ENCODE measurements at regions not wholly inside any gene's neighbourhood (a gene's known extent, or its start where the extent isn't known, plus 50 kb on each side); places are given as distances from the start of the nearest gene placed in this dataset.
"Not testable (repeated sequence)": the region's sequence is repeated elsewhere in the genome, so short reads cannot be mapped to it uniquely, and the experiment has no call there.

DNA sequence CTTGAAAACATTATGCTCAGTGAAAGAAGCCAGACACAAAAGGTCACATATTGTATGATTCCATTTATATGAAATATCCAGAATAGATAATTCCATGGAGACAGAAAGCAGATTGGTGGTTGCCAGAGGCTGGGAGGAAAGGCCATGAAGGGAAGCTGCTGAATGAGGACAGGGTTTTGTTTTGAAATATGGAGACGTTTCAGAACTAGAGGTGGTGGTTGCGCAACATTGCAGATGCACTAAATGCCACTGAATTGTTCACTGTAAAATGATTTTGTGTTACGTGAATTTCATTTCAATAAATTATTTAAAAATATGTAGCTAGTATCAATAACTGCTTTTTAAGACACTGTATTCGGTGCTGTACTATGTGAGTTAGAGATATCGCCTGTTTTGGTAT is 101.7 kb upstream of the ZNF236 start:
- DNase-seq = no peak

DNA sequence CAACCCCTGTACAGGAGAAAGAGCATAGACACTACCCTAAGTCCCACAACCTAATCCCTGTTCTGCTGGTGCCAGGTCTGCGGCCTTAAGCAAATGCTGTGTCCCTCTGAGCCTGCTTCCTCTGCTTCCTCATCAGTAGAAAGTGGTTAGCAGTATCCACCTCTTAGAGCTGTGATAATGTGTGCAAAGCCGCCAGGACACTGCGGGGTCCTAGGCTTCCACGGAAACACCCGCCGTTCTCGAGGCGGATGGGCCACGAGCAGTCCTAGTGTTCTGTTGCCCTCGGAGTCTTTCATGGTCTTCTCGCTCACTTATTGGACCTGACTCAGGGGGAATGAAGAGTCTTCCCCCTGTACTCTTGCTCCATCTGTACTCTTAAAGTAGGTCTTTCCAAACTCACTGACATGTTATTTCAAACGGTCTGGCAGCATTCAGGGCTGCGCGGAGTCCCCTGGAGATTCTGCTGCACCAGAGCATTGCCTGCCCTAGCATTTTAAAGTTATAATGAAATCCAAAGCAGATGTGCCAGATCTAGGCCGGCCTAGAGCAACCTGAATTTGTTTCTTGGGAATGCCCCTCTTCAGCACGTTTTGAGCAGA is 107.2 kb upstream of the ZNF236 start:
- DNase-seq = peak in 1 of 3 donors; percentile 61

DNA sequence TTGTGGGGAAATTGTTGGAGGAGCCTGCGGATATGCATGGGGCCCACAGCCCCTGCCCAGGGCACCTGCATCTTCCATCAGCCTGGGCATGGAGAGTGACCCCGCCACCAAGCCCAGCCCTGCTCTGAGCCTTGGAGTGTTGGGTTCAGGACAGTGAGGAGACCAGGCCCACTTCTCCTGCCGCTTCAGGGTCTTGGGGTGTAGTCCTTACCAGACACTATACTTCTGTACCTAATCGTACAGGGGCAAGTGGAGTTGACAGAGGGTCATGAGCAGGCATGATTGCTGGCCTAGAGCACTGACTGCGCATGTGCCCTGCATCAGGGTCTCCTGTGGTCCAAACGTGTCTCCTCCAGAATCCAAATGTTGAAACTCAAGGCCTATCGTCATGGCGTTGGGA is 108.9 kb upstream of the ZNF236 start:
- DNase-seq = no peak

DNA sequence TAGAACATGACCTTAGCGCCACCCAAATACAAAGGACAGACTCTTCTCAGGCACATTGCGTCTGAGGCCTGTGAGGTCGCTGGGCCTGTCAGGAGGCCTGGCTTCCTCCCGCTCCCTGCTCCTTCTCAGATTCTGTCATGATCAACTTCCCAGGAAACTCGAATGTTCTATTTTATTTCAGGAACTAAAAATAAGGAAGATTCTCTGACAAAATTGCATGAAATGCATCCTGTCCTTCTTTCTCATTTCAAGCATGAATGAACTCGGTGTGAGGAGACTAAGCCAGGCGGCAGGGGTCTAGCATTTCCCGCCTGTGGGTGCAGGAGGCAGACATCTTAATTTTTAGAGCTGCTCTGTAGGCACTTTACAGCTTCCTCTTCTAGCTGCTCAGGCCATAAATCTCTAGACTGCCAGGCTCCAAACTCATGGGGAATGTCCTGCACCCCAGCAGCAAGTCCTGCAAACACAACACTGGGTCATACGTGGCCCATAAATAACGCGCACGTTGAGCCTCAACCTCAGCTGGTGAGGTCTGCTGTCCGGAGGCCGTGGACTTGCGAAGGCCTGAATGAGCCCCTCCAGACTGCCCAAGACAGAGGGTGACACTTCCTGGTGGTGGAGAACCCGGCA is 109.7 kb upstream of the ZNF236 start:
- no peak for DNase-seq

DNA sequence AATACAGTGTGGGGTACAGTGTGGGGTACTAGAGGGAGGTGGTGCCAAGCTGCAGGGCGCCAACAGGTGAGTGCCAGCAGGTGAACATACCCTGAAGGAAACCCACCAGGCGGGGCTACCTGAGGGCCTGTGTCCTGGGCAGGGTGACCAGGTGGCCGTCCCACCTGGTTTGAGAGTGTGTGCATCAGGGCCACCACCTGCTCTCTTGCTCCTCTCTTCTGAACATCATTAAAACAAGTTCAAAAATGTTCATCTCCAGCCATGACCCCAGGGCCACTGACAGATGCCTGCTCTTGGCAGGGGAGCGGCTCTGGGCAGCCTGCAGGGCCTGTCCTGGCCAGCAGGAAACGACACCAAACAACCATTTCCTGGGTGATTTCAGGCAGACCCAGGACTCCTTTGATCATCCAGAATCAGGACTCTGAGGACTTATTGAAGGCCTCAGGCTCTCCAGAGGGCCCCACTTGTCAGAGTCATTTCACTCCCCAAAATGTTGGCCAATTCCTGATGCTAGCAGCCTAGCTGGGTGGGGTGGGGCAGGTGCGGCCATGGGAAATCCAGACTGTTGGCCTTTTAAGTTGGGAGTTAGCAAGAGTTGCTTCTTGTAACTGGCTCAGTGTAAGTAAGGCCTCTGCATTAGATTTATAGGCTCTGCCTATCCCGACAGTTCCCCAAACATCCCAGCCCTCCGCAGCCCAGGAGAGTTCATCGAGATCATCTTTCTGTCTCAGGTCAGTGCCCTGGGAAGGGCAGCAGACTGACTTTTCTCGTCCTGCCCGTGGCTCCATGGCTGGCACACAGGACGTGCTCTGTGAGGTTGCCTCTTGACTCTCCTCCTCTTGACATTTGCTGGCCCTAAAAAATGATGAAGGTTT is 111.5 kb upstream of the ZNF236 start:
- no peak for DNase-seq

DNA sequence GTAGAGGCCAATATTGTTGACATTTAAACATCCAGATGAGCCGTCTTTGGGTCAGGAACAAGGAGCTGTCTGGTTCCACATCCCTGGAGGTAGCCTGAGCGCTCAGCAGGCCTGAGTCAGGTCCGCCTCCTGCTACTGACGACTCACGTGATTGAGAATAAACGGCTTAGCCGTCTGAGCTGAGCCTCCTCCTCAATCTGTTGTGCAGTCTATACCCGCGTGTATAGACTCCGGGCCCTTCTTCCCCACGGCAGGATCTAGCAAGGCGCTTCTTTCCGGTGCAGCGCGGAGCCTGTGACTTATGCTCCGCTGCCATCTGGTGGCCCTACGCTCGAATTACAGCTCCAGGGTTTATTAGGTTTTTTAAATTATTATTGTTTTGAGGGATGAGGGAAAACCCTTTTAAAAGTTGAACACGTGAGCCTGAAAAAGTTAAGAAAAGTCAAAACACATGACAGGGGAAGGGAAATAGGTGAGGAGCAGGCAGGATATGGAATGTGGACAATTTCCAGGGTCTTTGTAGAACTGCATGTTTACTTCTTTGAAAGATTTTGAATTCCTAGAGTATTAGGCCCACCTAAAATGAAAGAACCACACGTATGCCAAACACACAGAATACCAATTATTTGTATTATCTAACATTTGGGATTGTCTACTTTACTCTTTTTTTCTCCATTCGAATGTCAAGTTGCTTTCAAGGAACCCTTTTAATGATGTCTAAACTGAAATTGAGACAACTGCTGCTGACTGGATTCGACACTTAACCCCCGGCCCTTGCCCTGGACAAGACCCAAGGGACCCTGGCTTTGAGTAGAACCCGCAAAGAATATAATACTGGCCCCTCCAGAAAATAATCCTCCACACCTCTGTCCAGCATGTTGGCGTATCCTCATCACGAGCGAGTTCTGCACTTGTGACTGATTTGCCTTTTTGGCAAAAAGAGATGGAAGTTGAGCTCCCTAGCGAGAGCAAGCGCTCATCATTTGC is 112.4 kb upstream of the ZNF236 start:
- DNase-seq = peak; percentile 60 to 91 (median 82)

DNA sequence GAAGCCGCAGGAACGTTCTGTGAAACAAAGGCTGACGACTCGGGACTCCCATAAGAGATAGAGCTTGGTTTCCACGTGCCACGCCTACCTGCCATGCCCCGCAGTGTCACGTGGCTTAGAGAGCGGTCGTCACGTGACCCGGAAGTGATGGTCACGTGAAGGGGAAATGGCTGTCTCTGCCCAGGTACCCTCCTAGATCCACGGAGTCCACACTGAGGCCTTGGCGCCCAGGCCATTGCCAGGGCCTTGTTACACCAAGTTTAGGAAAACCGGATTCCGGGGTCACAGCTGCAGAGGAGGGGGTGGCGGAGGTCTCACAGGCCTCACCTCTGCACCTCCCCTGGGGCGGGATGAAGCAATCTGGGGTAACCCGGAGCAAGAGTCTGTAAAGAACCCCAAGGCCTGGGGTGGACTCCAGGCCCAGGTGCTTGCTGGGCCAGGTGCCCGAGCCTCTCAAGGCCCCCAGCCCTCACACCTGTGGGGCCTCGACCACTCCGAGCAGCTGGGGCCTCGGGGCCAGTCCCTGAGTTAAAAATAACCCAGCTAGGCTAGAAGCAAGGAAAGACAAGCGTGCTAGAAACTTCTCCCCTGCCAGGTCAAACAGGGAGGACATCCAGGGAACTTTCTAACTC is 113.5 kb upstream of the ZNF236 start:
- no peak for DNase-seq

DNA sequence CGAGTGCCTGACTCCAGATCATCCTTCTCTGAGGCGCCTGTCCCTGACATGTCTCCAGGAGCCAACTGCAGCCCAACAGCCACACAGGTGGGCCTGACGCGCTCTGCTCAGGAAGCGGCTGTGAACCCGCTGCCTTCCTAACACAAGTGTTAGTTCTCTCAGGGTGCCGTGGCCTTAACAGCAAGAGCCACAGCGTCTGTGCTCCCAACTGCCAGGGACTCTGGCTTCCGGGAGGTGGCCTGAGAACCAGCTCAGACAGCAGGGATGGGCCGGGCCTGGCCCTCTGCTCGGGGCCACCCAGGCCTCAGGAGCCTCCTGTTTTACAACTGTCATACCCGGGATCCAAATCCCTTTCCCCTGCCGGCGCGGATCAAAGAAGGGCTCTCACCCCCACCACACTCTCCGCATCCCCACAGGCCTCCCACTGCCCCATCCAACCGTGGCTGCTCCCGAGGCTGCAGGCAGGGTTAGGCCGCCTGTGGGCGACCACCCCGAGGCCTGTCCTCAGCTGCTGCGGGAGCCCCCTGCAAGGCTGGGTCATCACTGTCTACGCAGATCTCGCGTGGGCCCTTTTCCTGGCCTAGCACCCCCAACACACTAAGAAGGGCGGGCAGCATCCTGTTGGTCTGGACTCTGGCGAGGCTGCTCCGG is 114.2 kb upstream of the ZNF236 start:
- DNase-seq = no peak

DNA sequence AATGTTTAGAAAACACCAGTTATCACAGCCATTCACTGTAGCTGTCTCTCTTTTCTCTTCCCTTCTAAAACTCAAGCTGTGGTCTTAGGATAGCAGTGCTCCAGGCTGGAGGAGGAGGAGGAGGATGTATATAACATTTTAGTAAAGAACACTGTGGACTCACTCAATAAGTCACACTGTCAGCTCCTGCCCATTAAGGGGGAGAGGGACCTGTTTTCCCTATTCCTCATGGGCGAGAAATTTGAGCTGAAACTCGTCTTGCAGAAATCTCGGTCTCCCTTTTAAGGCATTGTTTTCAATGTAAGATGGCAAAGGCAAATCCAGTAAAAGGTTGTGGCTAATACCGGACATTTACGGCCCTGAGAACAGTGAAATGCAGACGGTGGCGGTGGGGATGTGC is 114.8 kb upstream of the ZNF236 start:
- no peak for DNase-seq

DNA sequence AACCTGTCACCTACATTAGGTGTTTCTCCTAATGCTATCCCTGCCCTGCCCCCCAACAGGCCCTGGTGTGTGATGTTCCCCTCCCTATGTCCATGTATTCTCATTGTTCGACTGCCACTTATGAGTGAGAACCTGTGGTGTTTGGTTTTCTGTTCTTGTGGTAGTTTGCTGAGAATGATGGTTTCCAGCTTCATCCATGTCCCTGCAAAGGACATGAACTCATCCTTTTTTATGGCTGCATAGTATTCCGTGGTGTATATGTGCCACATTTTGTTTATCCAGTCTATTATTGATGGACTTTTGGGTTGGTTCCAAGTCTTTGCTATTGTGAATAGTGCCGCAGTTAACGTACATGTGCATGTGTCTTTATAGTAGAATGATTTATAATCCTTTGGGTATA is 117.8 kb upstream of the ZNF236 start:
- not testable (repeated sequence) for DNase-seq

DNA sequence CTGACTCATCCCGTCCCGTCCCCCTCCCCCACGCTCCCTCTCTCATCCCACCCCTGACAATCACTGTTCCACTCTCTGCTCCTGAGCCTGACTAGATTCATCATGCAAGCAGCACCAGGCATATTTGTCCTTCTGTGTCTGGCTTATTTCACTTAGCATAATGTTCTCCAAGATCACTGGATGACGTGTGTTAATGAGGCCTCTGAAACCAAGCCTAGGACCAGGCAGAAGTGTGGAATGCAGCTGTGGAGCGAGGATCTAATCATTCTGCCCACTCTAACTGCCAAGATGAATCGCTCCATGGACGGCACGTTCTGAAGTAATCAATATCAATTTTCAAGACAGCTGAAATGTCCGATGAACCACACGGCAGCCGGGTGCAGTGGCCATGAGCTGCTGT is 122.4 kb upstream of the ZNF236 start:
- no peak for DNase-seq

DNA sequence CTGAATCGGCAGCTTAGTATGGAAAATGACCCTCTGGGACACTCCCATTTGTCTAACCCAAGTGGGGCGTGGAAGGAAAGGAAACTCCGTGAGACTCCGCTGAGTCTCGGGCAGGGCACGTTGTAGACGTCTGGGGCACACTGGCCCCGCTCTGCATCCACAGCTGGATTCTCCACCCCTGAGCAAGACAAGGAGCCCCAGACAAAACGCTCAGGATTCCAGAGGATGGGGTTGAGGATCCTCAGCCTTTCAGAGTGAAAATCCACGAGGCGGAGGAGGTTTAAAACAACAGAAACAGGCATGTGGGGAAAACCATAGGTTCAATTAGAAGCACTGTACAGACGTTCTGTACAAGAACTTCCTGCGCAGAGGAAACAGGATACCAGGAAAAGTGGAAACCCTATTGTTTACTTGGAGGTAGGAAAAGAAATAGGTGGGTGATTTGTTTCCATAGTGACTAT is 124.9 kb upstream of the ZNF236 start:
- DNase-seq = peak in 2 of 3 donors; percentile 44 to 80

DNA sequence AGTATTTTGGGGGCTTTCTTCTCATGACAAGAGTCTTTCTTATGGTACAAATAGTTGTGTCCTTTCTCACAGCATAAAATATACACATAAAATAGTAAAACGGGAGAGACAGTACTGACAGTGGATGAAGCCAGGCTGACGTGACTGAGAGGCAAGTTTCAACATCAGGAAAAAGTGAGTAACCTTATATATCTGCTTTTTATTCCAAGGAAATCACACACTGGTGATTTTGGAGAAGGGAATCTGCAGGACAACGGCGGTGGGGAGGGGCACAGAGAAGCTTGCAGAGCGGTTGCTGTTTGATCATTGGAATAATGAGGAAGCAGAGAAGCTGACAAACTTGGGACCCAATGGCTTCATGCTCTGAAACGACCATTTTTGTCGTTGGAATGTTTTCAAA is 130.6 kb upstream of the ZNF236 start:
- DNase-seq = no peak

DNA sequence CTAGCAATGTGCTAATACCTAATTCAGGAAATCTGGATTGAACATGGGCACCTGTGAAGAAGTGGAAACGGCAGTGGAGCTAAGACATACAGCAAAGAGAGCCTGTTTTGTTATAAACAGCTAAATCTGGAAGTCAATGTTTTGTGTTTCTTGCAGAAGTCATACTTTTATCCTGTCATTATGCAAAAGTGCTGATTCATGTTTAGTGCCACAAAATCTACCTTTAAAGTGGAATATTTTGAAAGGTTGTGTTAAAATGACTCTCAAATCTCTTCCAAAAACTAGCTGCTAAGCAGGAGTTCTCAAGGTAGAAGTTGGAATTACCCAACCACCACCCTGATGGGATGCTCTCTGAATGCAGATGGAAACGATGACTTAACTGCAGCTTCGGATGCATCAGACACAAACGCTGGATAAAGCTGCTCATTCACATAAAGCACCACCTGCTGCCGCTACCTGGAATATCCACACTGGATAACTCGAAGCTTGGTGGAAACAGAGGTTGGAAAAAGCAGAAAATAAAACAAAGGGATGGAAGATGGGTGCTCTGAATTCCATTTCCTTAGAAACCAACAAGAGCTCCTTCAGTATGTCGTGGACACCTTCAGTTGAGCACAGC is 132.6 kb upstream of the ZNF236 start:
- DNase-seq = no peak

DNA sequence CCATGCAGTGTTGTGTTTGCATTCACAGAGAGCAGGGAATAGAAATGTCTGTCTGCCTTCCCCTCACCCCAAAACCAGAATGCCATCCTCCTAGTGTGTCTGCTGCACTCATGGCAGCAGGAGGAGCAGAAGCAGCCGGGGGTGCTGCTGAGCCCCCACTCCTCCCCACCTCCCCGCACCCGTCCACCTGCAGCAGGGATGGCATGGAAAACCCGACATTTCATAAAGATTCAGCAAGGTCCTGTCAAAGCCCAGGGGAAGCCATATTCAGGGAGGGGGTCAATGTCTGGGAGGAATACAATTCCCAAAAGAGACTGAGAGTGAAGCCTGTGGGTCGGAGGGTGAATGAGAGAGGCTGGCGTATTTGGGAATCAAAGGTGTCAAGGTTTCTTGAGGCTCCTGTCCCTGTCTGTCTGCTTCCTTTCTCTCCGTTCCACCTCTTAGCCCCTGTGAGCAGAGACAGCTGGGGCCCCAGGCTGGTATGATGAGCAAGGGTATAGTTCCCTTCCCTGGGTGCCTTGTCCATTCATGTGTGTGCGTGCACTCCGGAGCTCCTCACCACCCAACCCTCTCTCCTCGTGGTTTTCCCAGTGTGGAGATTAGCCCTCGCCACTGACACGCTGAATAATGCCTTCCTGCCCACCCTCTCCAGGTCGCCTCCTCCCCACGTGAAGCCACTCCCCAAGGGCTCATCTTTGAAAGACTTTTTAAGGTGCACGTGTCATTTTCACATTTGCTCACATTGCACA is 133.5 kb upstream of the ZNF236 start:
- no peak for DNase-seq

DNA sequence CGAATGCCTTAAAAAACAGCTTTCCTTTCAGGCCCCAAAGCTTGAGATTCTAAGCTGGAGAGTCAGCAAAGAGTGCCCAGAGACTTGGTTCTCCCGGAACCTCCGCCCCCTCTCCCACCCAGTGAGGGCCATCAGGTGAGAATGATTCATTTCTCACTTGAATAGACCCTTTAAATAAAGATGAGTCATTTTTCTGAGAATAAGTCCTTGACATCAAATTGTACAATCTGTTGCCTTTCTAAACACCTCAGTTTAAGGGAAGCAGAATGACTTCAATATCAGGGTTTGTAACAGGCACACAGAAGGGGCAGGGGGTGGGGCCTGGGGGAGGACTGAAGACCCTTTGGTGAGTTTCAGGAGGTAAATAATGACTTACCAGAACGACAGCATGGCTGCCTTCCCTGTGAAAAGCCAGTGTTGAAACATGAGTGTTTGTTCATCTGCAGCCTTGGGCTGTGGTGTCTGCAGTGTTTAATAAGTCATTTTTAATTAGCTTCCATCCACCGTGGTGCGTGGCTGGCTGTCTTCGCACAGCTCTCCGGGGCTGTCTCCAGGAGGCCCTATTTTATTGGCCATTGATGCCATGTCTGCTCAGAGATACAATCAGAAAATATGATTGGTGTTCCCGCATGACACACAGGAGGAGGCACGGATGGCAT is 134.9 kb upstream of the ZNF236 start:
- DNase-seq = no peak

DNA sequence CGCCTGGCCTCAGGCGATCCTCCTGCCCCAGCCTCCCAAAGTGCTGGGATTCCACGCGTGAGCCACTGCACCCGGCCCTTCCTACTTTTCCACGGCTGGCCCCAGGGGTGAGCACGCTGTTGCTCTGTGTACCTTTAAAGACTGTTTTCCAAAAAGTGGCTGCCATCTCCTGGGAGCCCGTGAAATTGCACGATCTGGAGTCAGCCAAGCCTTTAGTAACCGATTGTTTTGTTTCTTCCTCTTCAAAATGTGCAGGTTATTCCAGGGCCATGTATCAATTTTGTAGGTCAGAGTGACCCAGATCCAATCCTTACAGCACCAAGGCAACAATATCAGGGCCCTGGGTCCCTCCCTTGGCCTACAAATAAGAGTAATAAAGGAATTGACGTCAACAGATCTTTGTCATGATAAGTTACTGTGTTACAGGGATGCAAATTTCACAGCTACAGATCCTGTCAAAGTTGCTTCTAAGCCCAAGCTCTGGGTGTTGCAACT is 135.6 kb upstream of the ZNF236 start:
- DNase-seq = peak; percentile 49 to 87 (median 67)

DNA sequence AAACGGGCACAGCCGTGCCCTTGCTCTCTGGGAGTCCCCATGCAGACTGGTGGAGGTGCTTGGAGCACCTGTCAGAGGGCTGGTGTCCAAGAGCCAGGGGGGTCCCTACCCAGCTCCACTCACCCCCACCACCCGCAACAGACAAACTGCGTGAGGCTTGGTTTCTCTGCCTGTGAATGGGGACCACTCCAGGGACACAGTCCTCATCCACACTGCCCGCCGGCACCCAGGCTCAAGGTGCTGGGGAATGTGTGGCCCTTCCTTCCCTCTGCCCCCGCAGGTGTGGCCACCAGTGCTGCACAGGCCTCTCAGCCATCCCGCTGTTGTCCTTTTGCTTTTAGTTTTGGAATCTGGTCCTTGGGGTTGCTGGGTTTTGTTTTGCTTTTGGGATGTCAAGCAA is 136.5 kb upstream of the ZNF236 start:
- no peak for DNase-seq

DNA sequence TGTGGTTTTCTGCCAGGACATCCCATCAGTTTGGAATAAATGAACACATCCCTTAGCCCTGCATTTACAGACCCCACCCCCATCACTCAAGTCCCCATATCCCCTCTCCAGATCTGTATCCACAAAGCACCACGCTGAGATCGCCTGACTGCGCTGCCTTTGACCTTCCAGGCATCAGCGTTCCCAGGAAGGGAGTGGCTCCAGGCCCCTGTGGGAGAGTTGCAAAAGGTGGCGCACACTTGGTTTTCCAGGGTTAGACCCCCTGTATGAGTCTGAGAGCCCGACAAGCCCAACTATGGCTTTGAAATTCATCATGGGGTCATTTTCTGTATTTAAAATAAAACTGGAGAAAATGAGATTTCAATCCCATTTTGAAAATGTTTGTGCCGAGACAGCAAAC is 137.0 kb upstream of the ZNF236 start:
- DNase-seq = no peak
